KMS-11 (cell line): ENCODE measurements at regions not wholly inside any gene's neighbourhood (a gene's known extent, or its start where the extent isn't known, plus 50 kb on each side); places are given as distances from the start of the nearest gene placed in this dataset.
A peak's percentile ranks its signal among the peaks of the same experiment; 100 is the strongest.

ENCODE experiments used
- H2AFZ ChIP-seq: fragments of 200-600 bp; sonication (generic); 2 replicates; pipeline ENCODE4 v1.6.1; 2016; ENCODE audit warnings: antibody characterized with exemption, mixed run types, low read depth
- H3K27ac ChIP-seq: fragments of 200-600 bp; sonication (generic); 2 replicates; pipeline ENCODE4 v1.6.1; 2016; ENCODE audit warnings: mild to moderate bottlenecking, mixed run types
- H3K27me3 ChIP-seq: fragments of 200-600 bp; sonication (generic); 2 replicates; pipeline ENCODE4 v1.6.1; 2017; ENCODE audit warnings: mild to moderate bottlenecking, low read depth, mixed run types, moderate library complexity; ENCODE audit not compliant: insufficient read depth
- H3K36me3 ChIP-seq: fragments of 200-600 bp; sonication (generic); 2 replicates; pipeline ENCODE4 v1.6.1; 2017; ENCODE audit warnings: mild to moderate bottlenecking, mixed run types; ENCODE audit not compliant: insufficient read depth
- H3K4me1 ChIP-seq: fragments of 200-600 bp; sonication (generic); 2 replicates; pipeline ENCODE4 v1.6.1; 2016; ENCODE audit warnings: mild to moderate bottlenecking, low read depth, mixed run types; ENCODE audit not compliant: poor library complexity, severe bottlenecking
- H3K4me2 ChIP-seq: fragments of 200-600 bp; sonication (generic); 2 replicates; pipeline ENCODE4 v1.7.0; 2016; ENCODE audit warnings: mild to moderate bottlenecking, mixed run types
- H3K4me3 ChIP-seq: fragments of 200-600 bp; sonication (generic); IDR thresholded peaks from 2 replicates; pipeline ENCODE4 v1.6.1; 2017; ENCODE audit warnings: low read depth, low read length, mixed read lengths; ENCODE audit not compliant: insufficient read depth
- H3K79me2 ChIP-seq: fragments of 200-600 bp; sonication (generic); 2 replicates; pipeline ENCODE4 v1.6.1; 2016; ENCODE audit warnings: low read depth, mixed run types; ENCODE audit not compliant: insufficient read depth
- H3K9ac ChIP-seq: fragments of 200-600 bp; sonication (generic); 2 replicates; pipeline ENCODE4 v1.6.1; 2016; ENCODE audit warnings: mild to moderate bottlenecking, mixed run types
- H4K20me1 ChIP-seq: fragments of 200-600 bp; sonication (generic); 2 replicates; pipeline ENCODE4 v1.6.1; 2016; ENCODE audit warnings: mild to moderate bottlenecking, mixed run types; ENCODE audit not compliant: insufficient read depth
- CTCF ChIP-seq: fragments of 200-600 bp; sonication (generic); conservative IDR thresholded peaks from 2 replicates; pipeline ENCODE4 v1.6.1; 2017; ENCODE audit warnings: low read depth, mild to moderate bottlenecking, antibody characterized with exemption, low read length, moderate library complexity, mixed read lengths

DNA sequence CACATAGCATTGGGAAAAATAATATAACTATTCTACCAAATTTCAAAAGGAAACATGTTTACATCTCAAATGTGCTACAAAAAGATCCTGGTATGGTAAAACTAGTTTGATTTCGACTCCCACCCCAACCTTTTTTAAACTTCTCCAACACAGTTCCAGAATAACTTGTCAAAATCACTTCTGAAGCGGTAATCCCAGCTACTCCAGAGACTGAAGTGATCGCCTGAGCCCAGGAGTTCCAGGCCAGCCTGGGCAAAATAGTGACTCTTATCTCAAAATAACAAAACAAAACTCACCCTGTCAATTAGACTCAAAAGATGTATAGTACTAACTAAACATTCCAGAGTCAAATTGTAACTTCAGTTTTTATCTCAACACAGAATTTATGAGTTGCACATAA, 71.3 kb upstream of the RNF38 start:
- Histone ChIP-seq H3K4me3 (no peak overlapping the region), H3K4me2 (peak overlapping the region; percentile 87), H3K27ac (peak overlapping the region; percentile 67), H3K9ac (no peak overlapping the region), H2AFZ (peak overlapping the region; percentile 43; the same call in 1 of the 2 replicates), H3K36me3 (no peaks in the 10 kb centered on the region), H3K4me1 (peaks cover 21% of the 10 kb centered on the region), H3K27me3 (no peaks in the 10 kb centered on the region), H3K79me2 (no peaks in the 10 kb centered on the region; the same call in 1 of the 2 replicates), H4K20me1 (no peaks in the 10 kb centered on the region)
- no peak for TF ChIP-seq CTCF

DNA sequence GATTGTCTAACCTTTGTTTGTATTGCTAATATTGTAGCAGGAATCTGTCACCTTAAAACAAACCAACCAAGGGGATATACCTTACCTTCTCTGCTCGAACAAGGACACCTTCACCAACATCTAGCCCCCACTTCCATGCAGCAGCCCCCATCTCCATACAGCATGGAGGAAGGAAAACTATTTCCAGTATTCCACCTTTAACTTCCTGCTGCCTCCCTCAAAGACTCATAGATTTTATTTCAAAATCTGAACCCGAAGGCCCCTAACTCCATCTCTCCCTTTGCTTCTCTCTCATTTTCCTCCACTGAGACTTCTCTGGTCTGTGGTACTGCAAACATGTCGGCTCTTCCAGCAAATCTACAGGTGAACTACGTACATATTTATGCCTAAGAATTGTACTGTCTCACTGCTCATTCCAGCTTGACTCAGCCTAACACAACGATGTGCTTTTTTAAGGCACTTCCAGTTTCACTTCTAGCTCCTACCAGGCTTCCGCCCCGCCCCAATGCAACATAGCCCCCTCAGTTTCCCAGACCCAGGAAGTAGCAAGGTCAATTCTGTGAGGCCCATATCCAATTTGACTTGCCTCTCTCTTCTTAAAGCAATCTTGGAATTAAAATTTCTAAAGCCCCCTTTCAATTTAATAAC, 70.7 kb upstream of the RNF38 start:
- no peaks in the 10 kb centered on the region for H4K20me1 ChIP-seq
- H3K9ac ChIP-seq = peak overlapping the region; percentile 65
- peak overlapping the region; percentile 43; the same call in 1 of the 2 replicates for H2AFZ ChIP-seq
- peaks cover 21% of the 10 kb centered on the region for H3K4me1 ChIP-seq
- no peak overlapping the region for H3K4me3 ChIP-seq
- H3K36me3 ChIP-seq = no peaks in the 10 kb centered on the region
- peak overlapping the region; percentile 67 for H3K27ac ChIP-seq
- no peaks in the 10 kb centered on the region for H3K27me3 ChIP-seq
- TF ChIP-seq CTCF = no peak
- H3K79me2 ChIP-seq = no peaks in the 10 kb centered on the region; the same call in 1 of the 2 replicates
- H3K4me2 ChIP-seq = peak overlapping the region; percentile 87

DNA sequence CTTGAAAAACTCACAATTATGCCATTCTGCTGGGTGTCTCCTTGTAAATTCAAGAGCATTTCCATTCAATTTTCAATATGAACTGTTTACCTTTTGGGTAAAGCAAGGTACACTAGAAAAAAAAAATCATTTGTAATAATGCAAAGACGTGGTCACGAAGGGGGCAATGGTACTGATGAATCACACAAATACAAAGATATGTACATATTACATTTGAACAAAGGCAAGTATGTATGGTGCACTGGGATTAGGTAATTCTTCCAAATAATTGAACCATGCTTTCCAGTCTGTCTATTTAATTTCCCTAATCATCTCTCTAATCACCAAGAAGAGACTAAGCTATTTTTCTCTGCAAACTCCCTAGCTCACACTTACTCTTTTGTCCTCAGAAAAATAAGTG, 63.4 kb upstream of the RNF38 start:
- Histone ChIP-seq H3K4me1 (no peaks in the 10 kb centered on the region), H4K20me1 (no peaks in the 10 kb centered on the region), H3K4me3 (no peak overlapping the region), H3K36me3 (no peaks in the 10 kb centered on the region), H3K27me3 (no peaks in the 10 kb centered on the region), H3K27ac (no peak overlapping the region), H2AFZ (no peak overlapping the region), H3K4me2 (no peak overlapping the region), H3K9ac (no peak overlapping the region), H3K79me2 (0 out of 2 replicates have a peak, but pooled peaks cover 12% of the 10 kb centered on the region)
- no peak for TF ChIP-seq CTCF

- Histone ChIP-seq H3K4me3 (no peak overlapping the region), H3K36me3 (no peaks in the 10 kb centered on the region), H3K9ac (no peak overlapping the region), H3K27me3 (no peaks in the 10 kb centered on the region), H4K20me1 (no peaks in the 10 kb centered on the region), H3K27ac (no peak overlapping the region), H3K4me2 (no peak overlapping the region), H3K4me1 (no peaks in the 10 kb centered on the region), H2AFZ (no peak overlapping the region), H3K79me2 (0 out of 2 replicates have a peak, but pooled peaks cover 15% of the 10 kb centered on the region)
- no peak for TF ChIP-seq CTCF
Observed at GRCh38 chr9:36462245-36462644, 62.2 kb upstream of the RNF38 start.
